ENCODE measurements at regions not wholly inside any gene's neighbourhood (a gene's known extent, or its start where the extent isn't known, plus 50 kb on each side); places are given as distances from the start of the nearest gene placed in this dataset.

- Histone ChIP-seq H3K4me3 (no peak overlapping the region), H3K4me1 (no peaks in the 10 kb centered on the region), H3K27ac (no peak overlapping the region), H3K36me3 (no peaks in the 10 kb centered on the region), H3K9me3 (no peaks in the 10 kb centered on the region), H3K27me3 (no peaks in the 10 kb centered on the region)
- intact Hi-C loops (cut with DNase I) = no loop called here
- ATAC-seq = peak in 1 of 4 donors; percentile 41
- DNase-seq = no peak
- TF ChIP-seq CTCF (IDR thresholded peaks at IDR 0.05) (no peak), POLR2A (IDR thresholded peaks at IDR 0.05) (no peak)
- WGBS (ENCODE audit: insufficient coverage, low coverage, low lambda C conversion rate, missing lambda C conversion rate) = 64% methylated on average over 1 of the region's 1 CpG
Measured at GRCh38 chr7:38017320-38017719, 96.9 kb downstream of the EPDR1 start.

GRCh38 chr7:38020121-38020785, 99.8 kb downstream of the EPDR1 start:
- Histone ChIP-seq H3K4me3 (no peak overlapping the region), H3K9me3 (no peaks in the 10 kb centered on the region), H3K36me3 (no peaks in the 10 kb centered on the region), H3K4me1 (no peaks in the 10 kb centered on the region), H3K27me3 (no peaks in the 10 kb centered on the region), H3K27ac (no peak overlapping the region)
- no peak for DNase-seq
- intact Hi-C loops (cut with DNase I) = no loop called here
- TF ChIP-seq CTCF (IDR thresholded peaks at IDR 0.05) (no peak), POLR2A (IDR thresholded peaks at IDR 0.05) (no peak)
- 61% methylated on average over 6 of the region's 6 CpGs for WGBS (ENCODE audit: insufficient coverage, low coverage, low lambda C conversion rate, missing lambda C conversion rate)
- no peak for ATAC-seq

- intact Hi-C loops (cut with DNase I) = no loop called here
- WGBS (ENCODE audit: insufficient coverage, low coverage, low lambda C conversion rate, missing lambda C conversion rate) = 77% methylated on average over 3 of the region's 3 CpGs
- H3K9me3 ChIP-seq = no peaks in the 10 kb centered on the region
Measured at GRCh38 chr7:38021892-38022291, 101.5 kb downstream of the EPDR1 start.

GRCh38 chr7:38025815-38026214, 105.4 kb downstream of the EPDR1 start:
- no peak overlapping the region for H3K27ac ChIP-seq
- H3K4me1 ChIP-seq = no peaks in the 10 kb centered on the region
- 93% methylated on average over 1 of the region's 1 CpG for WGBS (ENCODE audit: insufficient coverage, low coverage, low lambda C conversion rate, missing lambda C conversion rate)
- H3K27me3 ChIP-seq = no peaks in the 10 kb centered on the region
- H3K9me3 ChIP-seq = no peaks in the 10 kb centered on the region
- intact Hi-C loops (cut with DNase I) = no loop called here
- ATAC-seq = no peak
- no peak overlapping the region for H3K4me3 ChIP-seq
- DNase-seq = no peak
- H3K36me3 ChIP-seq = no peaks in the 10 kb centered on the region
- TF ChIP-seq POLR2A (IDR thresholded peaks at IDR 0.05) (no peak), CTCF (IDR thresholded peaks at IDR 0.05) (no peak)

More at GRCh38 chr7:38021892-38022291, 101.5 kb downstream of the EPDR1 start:
- ATAC-seq (no peak), DNase-seq (no peak)
- Histone ChIP-seq H3K4me1 (no peaks in the 10 kb centered on the region), H3K27ac (no peak overlapping the region), H3K4me3 (no peak overlapping the region), H3K27me3 (no peaks in the 10 kb centered on the region), H3K36me3 (no peaks in the 10 kb centered on the region)
- no peak for TF ChIP-seq POLR2A (IDR thresholded peaks at IDR 0.05)
- no peak for TF ChIP-seq CTCF (IDR thresholded peaks at IDR 0.05)

Data from right lobe of liver (tissue), 6 donors.